Activated CD8-positive, alpha-beta memory T cell treated with anti-CD3 and anti-CD28 coated beads, Interleukin-2, amount 50 U/mL, for 1 hour (primary cell): ENCODE measurements at regions not wholly inside any gene's neighbourhood (a gene's known extent, or its start where the extent isn't known, plus 50 kb on each side); places are given as distances from the start of the nearest gene placed in this dataset.

ENCODE experiments used
- DNase-seq: peaks from one replicate; pipeline ENCODE4 v3.0.0-alpha.2; 2020; ENCODE audit errors: extremely low read depth

GRCh38 chr16:72508191-72508590 lies 336.2 kb upstream of the PMFBP1 start:
- DNase-seq, result no peak

GRCh38 chr16:72502594-72503005 lies 330.6 kb upstream of the PMFBP1 start:
- no peak for DNase-seq

- no peak for DNase-seq
These were observed 330.0 kb upstream of the PMFBP1 start for GRCh38 chr16:72501739-72502593.

GRCh38 chr16:72500545-72500944 lies 328.6 kb upstream of the PMFBP1 start:
- DNase-seq, result no peak

GRCh38 chr16:72493716-72494415 lies 321.9 kb upstream of the PMFBP1 start:
- DNase-seq, result no peak

GRCh38 chr16:72487283-72487682 lies 315.3 kb upstream of the PMFBP1 start:
- DNase-seq, result no peak

GRCh38 chr16:72482695-72483094 lies 310.7 kb upstream of the PMFBP1 start:
- DNase-seq, result no peak

GRCh38 chr16:72481419-72481818 lies 309.5 kb upstream of the PMFBP1 start:
- DNase-seq, result no peak

GRCh38 chr16:72480911-72481310 lies 309.0 kb upstream of the PMFBP1 start:
- DNase-seq, result no peak

- DNase-seq, result no peak
These were observed 303.7 kb upstream of the PMFBP1 start for GRCh38 chr16:72475688-72476087.

- no peak for DNase-seq
These were observed 302.7 kb upstream of the PMFBP1 start for GRCh38 chr16:72474501-72475123.

- DNase-seq, result no peak
These were observed 301.7 kb upstream of the PMFBP1 start for GRCh38 chr16:72473631-72474030.

- no peak for DNase-seq
These were observed 299.5 kb upstream of the PMFBP1 start for GRCh38 chr16:72471317-72471924.

GRCh38 chr16:72470541-72470940 lies 298.6 kb upstream of the PMFBP1 start:
- DNase-seq, result no peak

GRCh38 chr16:72469932-72470331 lies 298.0 kb upstream of the PMFBP1 start:
- DNase-seq, result no peak

- DNase-seq, result no peak
These were observed 296.6 kb upstream of the PMFBP1 start for GRCh38 chr16:72468582-72468981.

GRCh38 chr16:72467157-72467759 lies 295.3 kb upstream of the PMFBP1 start:
- no peak for DNase-seq

GRCh38 chr16:72464597-72465368 lies 292.8 kb upstream of the PMFBP1 start:
- DNase-seq, result no peak

GRCh38 chr16:72464052-72464451 lies 292.1 kb upstream of the PMFBP1 start:
- DNase-seq, result no peak

GRCh38 chr16:72458035-72458434 lies 286.1 kb upstream of the PMFBP1 start:
- no peak for DNase-seq
